Activated CD8-positive, alpha-beta T cell treated with anti-CD3 and anti-CD28 coated beads for 36 hours (primary cell): ENCODE measurements at regions not wholly inside any gene's neighbourhood (a gene's known extent, or its start where the extent isn't known, plus 50 kb on each side); places are given as distances from the start of the nearest gene placed in this dataset.

Source experiments
- ATAC-seq: fragments of 200-7000 bp; cut with Tn5 transposase; one replicate; pipeline ENCODE4 v1.10.0; 2021; ENCODE audit warnings: mild to moderate bottlenecking, moderate library complexity
- CTCF ChIA-PET: fragments of 350-600 bp; sonication (Branson Sonifier 250); formaldehyde crosslinking; loops from one replicate; lab custom pipeline; 2021; ENCODE audit warnings: antibody characterized with exemption; lab: Charles Lee
- POLR2A ChIA-PET: fragments of 350-600 bp; sonication (Branson Sonifier 250); formaldehyde crosslinking; loops from one replicate; lab custom pipeline; 2021; ENCODE audit warnings: antibody characterized with exemption; lab: Charles Lee
- DNase-seq: peaks from one replicate; pipeline ENCODE4 v3.0.0-alpha.2; 2020
- H3K27ac Mint-ChIP-seq: one replicate; pipeline ENCODE4 v1.8.0; 2021; ENCODE audit warnings: mild to moderate bottlenecking, mixed read lengths
- H3K27me3 Mint-ChIP-seq: one replicate; pipeline ENCODE4 v1.8.0; 2021; ENCODE audit warnings: mixed read lengths
- H3K36me3 Mint-ChIP-seq: one replicate; pipeline ENCODE4 v1.8.0; 2021; ENCODE audit warnings: low read depth, mixed read lengths
- H3K4me1 Mint-ChIP-seq: one replicate; pipeline ENCODE4 v1.8.0; 2021; ENCODE audit warnings: low read depth, mixed read lengths
- H3K4me3 Mint-ChIP-seq: one replicate; pipeline ENCODE4 v1.8.0; 2021; ENCODE audit warnings: mild to moderate bottlenecking, moderate library complexity, mixed read lengths
- H3K9me3 Mint-ChIP-seq: one replicate; pipeline ENCODE4 v1.8.0; 2021; ENCODE audit warnings: mixed read lengths
- CTCF ChIP-seq: fragments of 200-600 bp; IDR thresholded peaks from one replicate; pipeline ENCODE4 v1.8.0; 2022; ENCODE audit warnings: antibody characterized with exemption, mild to moderate bottlenecking
- intact Hi-C: fragments of 100-400 bp; cut with micrococcal nuclease; formaldehyde crosslinking; loops from one replicate; pipeline ENCODE4 v1.10.0; 2022

GRCh38 chr6:76481101-76481500 lies 408.6 kb upstream of the IMPG1 start:
- Mint-ChIP-seq H3K36me3 (no peaks in the 10 kb centered on the region), H3K4me1 (no peaks in the 10 kb centered on the region), H3K4me3 (no peak overlapping the region), H3K27ac (no peak overlapping the region), H3K9me3 (peaks cover 28% of the 10 kb centered on the region), H3K27me3 (no peaks in the 10 kb centered on the region)
- CTCF ChIA-PET = no interaction called here
- POLR2A ChIA-PET = no interaction called here
- intact Hi-C loops = no loop called here
- DNase-seq = no peak
- ATAC-seq = no peak
- TF ChIP-seq CTCF = no peak

- Mint-ChIP-seq H3K27me3 (no peaks in the 10 kb centered on the region), H3K9me3 (peaks cover 3% of the 10 kb centered on the region), H3K36me3 (no peaks in the 10 kb centered on the region), H3K27ac (no peak overlapping the region), H3K4me3 (no peak overlapping the region), H3K4me1 (no peaks in the 10 kb centered on the region)
- ChIA-PET POLR2A (no interaction called here), CTCF (no interaction called here)
- intact Hi-C loops = no loop called here
- no peak for TF ChIP-seq CTCF
- no peak for DNase-seq
- ATAC-seq = no peak
Measured at GRCh38 chr6:76472858-76473257, 400.4 kb upstream of the IMPG1 start.

- Mint-ChIP-seq H3K27me3 (no peaks in the 10 kb centered on the region), H3K9me3 (peaks cover 4% of the 10 kb centered on the region), H3K36me3 (no peaks in the 10 kb centered on the region), H3K27ac (no peak overlapping the region), H3K4me3 (no peak overlapping the region), H3K4me1 (no peaks in the 10 kb centered on the region)
- DNase-seq (no peak), ATAC-seq (no peak)
- intact Hi-C loops = no loop called here
- ChIA-PET CTCF (no interaction called here), POLR2A (no interaction called here)
- TF ChIP-seq CTCF = no peak
Measured at GRCh38 chr6:76466286-76466685, 393.8 kb upstream of the IMPG1 start.

GRCh38 chr6:76465410-76465809 lies 392.9 kb upstream of the IMPG1 start:
- H3K27me3 Mint-ChIP-seq = no peaks in the 10 kb centered on the region
- DNase-seq = no peak
- no peak overlapping the region for H3K27ac Mint-ChIP-seq
- H3K4me1 Mint-ChIP-seq = no peaks in the 10 kb centered on the region
- no peak for TF ChIP-seq CTCF
- ChIA-PET POLR2A (no interaction called here), CTCF (no interaction called here)
- no peak overlapping the region for H3K4me3 Mint-ChIP-seq
- H3K9me3 Mint-ChIP-seq = peaks cover 4% of the 10 kb centered on the region
- intact Hi-C loops = no loop called here
- H3K36me3 Mint-ChIP-seq = no peaks in the 10 kb centered on the region
- no peak for ATAC-seq

GRCh38 chr6:76453270-76453669 lies 380.8 kb upstream of the IMPG1 start:
- CTCF ChIA-PET = no interaction called here
- no peak for TF ChIP-seq CTCF
- ATAC-seq = no peak
- no peak overlapping the region for H3K27ac Mint-ChIP-seq
- POLR2A ChIA-PET = no interaction called here
- DNase-seq = no peak
- intact Hi-C loops = no loop called here
- no peak overlapping the region for H3K4me3 Mint-ChIP-seq
- H3K36me3 Mint-ChIP-seq = no peaks in the 10 kb centered on the region
- H3K27me3 Mint-ChIP-seq = no peaks in the 10 kb centered on the region
- H3K9me3 Mint-ChIP-seq = peaks cover 5% of the 10 kb centered on the region
- no peaks in the 10 kb centered on the region for H3K4me1 Mint-ChIP-seq
